NCI-H1417 treated with DMSO at 0.1 percent for 48 hours (cell line): ENCODE measurements at regions not wholly inside any gene's neighbourhood (a gene's known extent, or its start where the extent isn't known, plus 50 kb on each side); places are given as distances from the start of the nearest gene placed in this dataset.
"Not testable (repeated sequence)": the region's sequence is repeated elsewhere in the genome, so short reads cannot be mapped to it uniquely, and the experiment has no call there.

ENCODE experiments used
- DNase-seq: peaks from one replicate; lab custom pipeline; 2025; lab: John Stamatoyannopoulos, UW

GRCh38 chr6:168939041-168939440 is 314.6 kb downstream of the THBS2 start:
- DNase-seq: no peak

- DNase-seq: no peak
Measured at GRCh38 chr6:168938546-168938945, 315.1 kb downstream of the THBS2 start.

GRCh38 chr6:168937054-168937453 is 316.6 kb downstream of the THBS2 start:
- DNase-seq: no peak

- DNase-seq: no peak
Measured at GRCh38 chr6:168935628-168936010, 318.0 kb downstream of the THBS2 start.

- DNase-seq: no peak
Measured at GRCh38 chr6:168934660-168935627, 318.7 kb downstream of the THBS2 start.

- DNase-seq: not testable (repeated sequence)
Measured at GRCh38 chr6:168932171-168932570, 321.5 kb downstream of the THBS2 start.

GRCh38 chr6:168931072-168931471 is 322.6 kb downstream of the THBS2 start:
- not testable (repeated sequence) for DNase-seq

GRCh38 chr6:168929871-168930450 is 323.7 kb downstream of the THBS2 start:
- DNase-seq: no peak

- DNase-seq: no peak
Measured at GRCh38 chr6:168928012-168928411, 325.6 kb downstream of the THBS2 start.

- no peak for DNase-seq
Measured at GRCh38 chr6:168927026-168927425, 326.6 kb downstream of the THBS2 start.

GRCh38 chr6:168926306-168926705 is 327.3 kb downstream of the THBS2 start:
- DNase-seq: no peak

- DNase-seq: no peak
Measured at GRCh38 chr6:168925671-168926070, 328.0 kb downstream of the THBS2 start.

GRCh38 chr6:168923171-168923570 is 330.5 kb downstream of the THBS2 start:
- DNase-seq: no peak

GRCh38 chr6:168922436-168922835 is 331.2 kb downstream of the THBS2 start:
- no peak for DNase-seq

GRCh38 chr6:168920289-168920688 is 333.4 kb downstream of the THBS2 start:
- DNase-seq: no peak

GRCh38 chr6:168919470-168920179 is 334.0 kb downstream of the THBS2 start:
- no peak for DNase-seq

GRCh38 chr6:168916576-168917211 is 337.0 kb downstream of the THBS2 start:
- DNase-seq: no peak

GRCh38 chr6:168915855-168916254 is 337.8 kb downstream of the THBS2 start:
- no peak for DNase-seq

- no peak for DNase-seq
Measured at GRCh38 chr6:168915242-168915641, 338.4 kb downstream of the THBS2 start.

- DNase-seq: no peak
Measured at GRCh38 chr6:168913866-168914469, 339.7 kb downstream of the THBS2 start.

GRCh38 chr6:168913231-168913865 is 340.3 kb downstream of the THBS2 start:
- not testable (repeated sequence) for DNase-seq
